HUES6 (cell line): ENCODE measurements at regions not wholly inside any gene's neighbourhood (a gene's known extent, or its start where the extent isn't known, plus 50 kb on each side); places are given as distances from the start of the nearest gene placed in this dataset.
"Not testable (repeated sequence)": the region's sequence is repeated elsewhere in the genome, so short reads cannot be mapped to it uniquely, and the experiment has no call there.

ENCODE experiments used
- H3K27ac ChIP-seq: 2 replicates; pipeline ENCODE4 v1.7.0; 2013; ENCODE audit warnings: low read depth, mild to moderate bottlenecking, low read length, inconsistent platforms
- H3K27me3 ChIP-seq: 2 replicates; pipeline ENCODE4 v1.6.1; 2013; ENCODE audit warnings: low read length; ENCODE audit not compliant: control insufficient read depth, insufficient read depth
- H3K36me3 ChIP-seq: 2 replicates; pipeline ENCODE4 v1.6.1; 2013; ENCODE audit warnings: low read length; ENCODE audit not compliant: control insufficient read depth, insufficient read depth
- H3K4me1 ChIP-seq: 2 replicates; pipeline ENCODE4 v1.6.1; 2013; ENCODE audit warnings: low read length; ENCODE audit not compliant: control insufficient read depth, insufficient read depth
- H3K4me3 ChIP-seq: 2 replicates; pipeline ENCODE4 v1.5.1; 2013; ENCODE audit warnings: low read depth, low read length
- H3K9ac ChIP-seq: one replicate; pipeline ENCODE4 v1.6.1; 2013; ENCODE audit warnings: mild to moderate bottlenecking, low read length
- H3K9me3 ChIP-seq: 2 replicates; pipeline ENCODE4 v1.6.1; 2013; ENCODE audit warnings: low read depth, low read length; ENCODE audit not compliant: control insufficient read depth, insufficient read depth

DNA sequence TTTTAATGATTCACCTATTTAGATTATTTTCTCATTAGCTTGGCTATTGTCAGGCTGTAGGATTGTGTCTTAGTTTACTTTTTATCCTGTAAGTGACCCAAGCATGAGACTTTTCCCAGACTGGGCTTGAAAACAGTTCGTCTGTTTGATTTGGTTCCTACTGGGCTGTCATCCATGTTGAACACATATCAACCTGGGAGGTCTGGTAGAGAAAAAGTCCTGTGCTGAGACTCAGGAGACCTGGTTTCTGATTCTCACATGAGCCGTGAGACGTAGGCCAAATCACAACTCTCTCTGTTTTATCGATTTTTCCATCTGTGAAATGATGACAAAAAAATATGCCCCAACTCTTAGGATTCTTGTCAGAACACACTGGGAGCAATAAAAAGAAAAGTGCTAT, 98.8 kb upstream of the GALNT15 start:
- no peaks in the 10 kb centered on the region for H3K36me3 ChIP-seq

DNA sequence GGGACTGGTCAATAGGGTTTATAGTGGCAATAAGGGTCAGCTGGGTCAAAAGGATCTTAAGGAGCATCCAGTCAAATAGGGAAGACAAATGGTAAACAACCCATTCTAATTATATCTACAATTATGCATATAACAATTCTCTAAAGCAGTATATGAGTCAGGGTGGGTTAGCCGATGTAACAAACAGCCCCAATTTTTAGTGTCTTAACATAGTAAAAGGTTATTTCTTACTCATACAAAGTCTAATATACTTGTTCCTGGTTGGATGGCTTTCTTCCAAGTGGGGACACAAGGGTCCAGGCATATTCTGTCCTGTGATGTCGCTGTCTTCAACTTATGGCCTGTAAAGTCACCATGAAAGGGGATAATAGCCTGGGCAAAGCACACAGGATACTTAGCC, 97.9 kb upstream of the GALNT15 start:
- Histone ChIP-seq H3K4me3 (no peak overlapping the region), H3K4me1 (no peaks in the 10 kb centered on the region), H3K27me3 (no peaks in the 10 kb centered on the region), H3K9ac (no peak overlapping the region), H3K36me3 (no peaks in the 10 kb centered on the region), H3K27ac (no peak overlapping the region), H3K9me3 (peaks cover 23% of the 10 kb centered on the region)

More for the DNA sequence above, 98.8 kb upstream of the GALNT15 start:
- Histone ChIP-seq H3K4me3 (no peak overlapping the region), H3K9me3 (peaks cover 16% of the 10 kb centered on the region), H3K27me3 (no peaks in the 10 kb centered on the region), H3K9ac (no peak overlapping the region), H3K27ac (no peak overlapping the region), H3K4me1 (no peaks in the 10 kb centered on the region)

DNA sequence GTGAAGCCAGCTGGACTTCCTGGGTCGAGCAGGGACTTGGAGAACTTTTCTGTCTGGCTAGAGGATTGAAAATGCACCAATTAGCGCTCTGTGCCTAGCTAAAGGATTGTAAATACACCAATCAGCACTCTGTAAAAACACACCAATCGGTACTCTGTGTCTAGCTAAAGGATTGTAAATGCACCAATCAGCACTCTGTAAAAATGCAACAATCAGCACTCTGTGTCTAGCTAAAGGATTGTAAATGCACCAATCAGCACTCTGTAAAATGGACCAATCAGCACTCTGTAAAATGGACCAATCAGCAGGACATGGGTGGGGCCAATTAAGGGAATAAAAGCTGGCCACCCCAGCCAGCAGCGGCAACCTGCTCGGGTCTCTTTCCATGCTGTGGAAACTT, 97.3 kb upstream of the GALNT15 start:
- H3K4me3 ChIP-seq, H3K4me1 ChIP-seq, H3K27me3 ChIP-seq, H3K27ac ChIP-seq, H3K36me3 ChIP-seq, H3K9ac ChIP-seq: not testable (repeated sequence)
- H3K9me3 ChIP-seq: peaks cover 29% of the 10 kb centered on the region

DNA sequence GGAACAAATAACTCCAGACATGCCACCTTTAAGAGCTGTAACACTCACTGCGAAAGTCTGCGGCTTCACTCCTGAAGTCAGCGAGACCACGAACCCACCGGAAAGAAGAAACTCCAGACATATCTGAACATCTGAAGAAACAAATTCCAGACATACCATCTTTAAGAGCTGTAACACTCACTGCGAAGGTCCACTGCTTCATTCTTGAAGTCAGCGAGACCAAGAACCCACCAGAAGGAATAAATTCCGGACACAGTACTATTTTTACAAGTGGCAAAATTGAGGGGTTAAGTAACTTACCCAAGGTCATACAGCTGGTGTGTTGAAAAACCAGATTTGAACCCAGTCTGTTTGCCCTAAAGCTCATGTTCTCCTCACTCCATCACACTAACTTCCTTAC, 96.8 kb upstream of the GALNT15 start:
- H3K4me1 ChIP-seq, H3K9ac ChIP-seq, H3K27ac ChIP-seq, H3K4me3 ChIP-seq, H3K27me3 ChIP-seq, H3K36me3 ChIP-seq: not testable (repeated sequence)
- H3K9me3 ChIP-seq: peaks cover 34% of the 10 kb centered on the region

DNA sequence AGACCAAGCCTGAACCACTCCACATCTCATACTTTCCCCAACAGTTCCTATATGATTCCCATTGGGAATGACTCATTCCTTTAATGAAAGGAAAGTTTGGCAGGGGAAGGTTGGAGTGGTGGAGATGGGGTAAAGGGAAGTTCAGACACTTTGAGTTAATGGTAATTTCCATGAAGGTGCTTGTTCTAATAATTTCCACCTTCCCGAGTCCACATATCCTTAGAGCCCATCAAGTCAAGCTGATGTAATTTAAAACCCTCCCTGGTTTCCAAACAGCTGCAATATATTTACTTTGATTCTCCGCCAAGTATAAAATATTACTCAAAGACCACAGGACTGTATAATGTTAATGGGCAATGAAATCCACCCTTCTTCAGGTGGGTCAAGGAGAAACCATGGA, 95.0 kb upstream of the GALNT15 start:
- H3K27ac ChIP-seq: no peak overlapping the region
- no peaks in the 10 kb centered on the region for H3K36me3 ChIP-seq
- H3K9ac ChIP-seq: no peak overlapping the region
- H3K4me3 ChIP-seq: no peak overlapping the region
- H3K9me3 ChIP-seq: peaks cover 46% of the 10 kb centered on the region
- no peaks in the 10 kb centered on the region for H3K27me3 ChIP-seq
- no peaks in the 10 kb centered on the region for H3K4me1 ChIP-seq

DNA sequence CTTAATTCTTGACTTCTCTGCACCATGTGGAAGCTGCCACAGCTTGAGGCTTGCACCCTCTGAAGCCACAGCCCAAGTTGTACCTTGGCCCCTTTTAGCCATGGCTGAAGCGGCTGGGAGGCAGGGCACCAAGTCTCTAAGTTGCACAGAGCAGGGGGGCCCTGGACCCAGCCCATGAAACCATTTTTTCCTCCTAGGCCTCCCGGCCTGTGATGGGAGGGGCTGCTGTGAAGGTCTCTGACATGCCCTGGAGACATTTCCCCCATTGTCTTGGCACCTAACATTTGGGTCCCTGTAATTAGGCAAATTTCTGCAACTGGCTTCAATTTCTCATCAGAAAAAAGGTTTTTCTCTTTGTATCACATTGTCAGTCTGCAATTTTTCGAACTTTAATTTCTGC, 92.8 kb upstream of the GALNT15 start:
- Histone ChIP-seq H3K4me3 (no peak overlapping the region), H3K27me3 (no peaks in the 10 kb centered on the region), H3K4me1 (no peaks in the 10 kb centered on the region), H3K9ac (no peak overlapping the region), H3K9me3 (peaks cover 42% of the 10 kb centered on the region), H3K27ac (no peak overlapping the region), H3K36me3 (no peaks in the 10 kb centered on the region)

DNA sequence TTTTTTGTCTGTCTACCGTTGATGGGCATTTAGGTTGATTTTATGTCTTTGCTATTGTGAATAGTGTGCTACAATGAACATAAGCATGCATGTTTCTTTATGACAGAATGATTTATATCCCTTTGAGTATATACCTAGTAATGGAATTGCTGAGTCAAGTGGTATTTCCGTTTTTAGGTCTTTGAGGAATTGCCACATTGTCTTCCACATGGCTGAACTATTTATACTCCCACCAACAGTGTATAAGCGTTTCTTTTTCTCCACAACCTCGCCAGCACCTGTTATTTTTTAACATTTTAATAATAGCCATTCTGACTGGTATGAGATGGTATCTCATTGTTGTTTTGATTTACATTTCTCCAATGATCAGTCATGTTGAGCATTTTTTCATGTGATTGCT, 89.6 kb upstream of the GALNT15 start:
- Histone ChIP-seq H3K36me3 (no peaks in the 10 kb centered on the region), H3K27ac (no peak overlapping the region), H3K27me3 (no peaks in the 10 kb centered on the region), H3K9ac (no peak overlapping the region), H3K9me3 (peaks cover 33% of the 10 kb centered on the region), H3K4me1 (no peaks in the 10 kb centered on the region), H3K4me3 (no peak overlapping the region)

DNA sequence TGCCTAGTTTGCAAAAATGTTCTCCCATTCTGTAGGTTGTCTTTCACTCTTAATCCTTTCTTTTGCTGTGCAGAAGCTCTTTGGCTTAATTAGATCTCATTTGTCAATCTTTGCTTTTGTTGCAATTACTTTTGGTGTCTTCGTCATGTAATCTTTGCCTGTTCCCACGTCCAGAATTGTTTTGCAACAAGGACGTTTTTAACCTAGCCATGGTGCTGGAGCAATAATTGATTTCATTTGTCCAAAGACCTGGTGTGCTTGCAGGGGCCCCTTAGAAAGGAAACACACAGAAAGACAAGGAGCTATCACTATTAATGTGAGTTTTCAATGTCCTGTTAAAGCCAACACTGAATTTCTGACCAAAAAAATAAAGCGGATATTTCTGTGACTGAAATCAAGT, 89.1 kb upstream of the GALNT15 start:
- no peaks in the 10 kb centered on the region for H3K36me3 ChIP-seq
- H3K27me3 ChIP-seq: no peaks in the 10 kb centered on the region; the same call in 1 of the 2 replicates
- H3K9ac ChIP-seq: no peak overlapping the region
- no peak overlapping the region for H3K27ac ChIP-seq
- no peaks in the 10 kb centered on the region for H3K4me1 ChIP-seq
- peaks cover 33% of the 10 kb centered on the region for H3K9me3 ChIP-seq
- no peak overlapping the region for H3K4me3 ChIP-seq

DNA sequence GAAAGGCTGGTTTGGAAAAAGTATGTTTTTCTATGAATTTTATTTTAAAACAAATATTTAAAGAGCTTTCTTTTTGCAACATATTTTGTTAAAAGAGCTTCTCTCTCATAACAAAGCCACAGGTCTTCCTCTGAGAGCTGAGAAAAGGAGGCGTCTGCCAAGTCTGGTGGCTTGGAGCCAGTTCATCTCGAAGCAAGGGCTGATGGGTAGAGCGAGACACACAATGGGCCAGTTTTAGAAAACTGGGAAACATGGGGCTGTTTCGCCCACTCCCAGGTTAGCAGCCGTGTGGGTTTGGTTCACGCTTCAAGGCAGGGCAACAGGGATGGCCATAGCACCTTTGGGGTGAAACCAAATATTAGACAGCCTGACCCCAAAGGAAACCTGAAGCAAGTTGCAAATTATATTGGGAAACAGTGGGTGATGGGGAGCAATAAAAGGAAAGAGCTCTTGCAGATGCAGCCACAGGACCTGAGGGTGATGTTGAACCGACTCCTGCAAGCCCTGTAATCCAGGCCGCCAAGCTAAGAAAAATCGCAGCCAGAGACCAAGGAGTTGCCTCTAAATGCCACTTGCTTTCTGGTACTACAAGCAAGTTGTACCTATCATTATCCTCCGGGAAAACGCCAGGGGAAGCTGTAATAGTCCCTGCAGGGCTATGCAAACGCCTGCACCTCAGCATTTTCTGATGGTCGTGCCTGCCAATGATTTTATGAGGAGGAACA, 88.4 kb upstream of the GALNT15 start:
- Histone ChIP-seq H3K4me3 (no peak overlapping the region), H3K27me3 (no peaks in the 10 kb centered on the region; the same call in 1 of the 2 replicates), H3K4me1 (no peaks in the 10 kb centered on the region), H3K9ac (no peak overlapping the region), H3K27ac (no peak overlapping the region), H3K36me3 (no peaks in the 10 kb centered on the region), H3K9me3 (peaks cover 28% of the 10 kb centered on the region)

DNA sequence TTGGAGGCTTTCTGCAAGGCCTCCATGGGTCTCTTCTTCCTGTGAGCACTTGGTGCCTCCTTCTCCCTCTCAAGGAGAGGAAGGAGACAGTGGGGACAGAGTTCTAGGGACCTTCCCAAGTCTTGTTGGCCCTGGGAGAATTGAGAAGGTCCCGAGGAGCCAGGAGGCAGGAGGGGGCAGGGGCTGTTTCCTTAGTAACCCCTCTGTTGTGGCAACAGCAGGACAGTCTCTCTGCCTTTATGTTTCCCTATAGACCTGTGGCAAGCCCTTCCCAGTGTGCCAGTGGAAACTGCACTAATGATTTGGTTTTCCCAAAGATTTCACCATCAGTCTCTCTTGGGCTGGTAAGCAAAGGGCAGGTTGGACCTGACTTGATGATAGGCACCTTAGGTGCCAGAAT, 87.8 kb upstream of the GALNT15 start:
- no peaks in the 10 kb centered on the region for H3K4me1 ChIP-seq
- H3K9ac ChIP-seq: no peak overlapping the region
- no peaks in the 10 kb centered on the region; the same call in 1 of the 2 replicates for H3K27me3 ChIP-seq
- peaks cover 22% of the 10 kb centered on the region for H3K9me3 ChIP-seq
- no peak overlapping the region for H3K4me3 ChIP-seq
- no peaks in the 10 kb centered on the region for H3K36me3 ChIP-seq
- H3K27ac ChIP-seq: no peak overlapping the region

DNA sequence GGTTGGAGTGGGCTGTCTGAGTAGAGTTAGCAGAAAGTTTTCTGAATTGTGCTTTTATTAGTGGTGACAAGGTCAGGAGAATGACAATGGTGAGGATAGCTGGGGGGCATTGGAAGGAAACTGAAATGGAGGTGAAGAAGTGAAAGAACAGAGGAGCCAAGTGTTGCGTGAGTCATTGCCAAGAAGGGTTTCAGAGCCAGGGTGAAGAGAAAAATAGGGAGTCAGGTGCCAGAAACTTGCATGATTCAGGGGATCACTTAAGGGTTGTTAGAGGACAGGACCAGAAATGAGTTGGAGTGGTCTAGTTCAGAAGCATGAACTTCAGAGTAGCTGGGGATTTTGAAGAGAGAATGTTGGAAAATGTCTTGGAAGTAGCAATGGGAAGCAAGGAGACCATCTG, 86.0 kb upstream of the GALNT15 start:
- H3K36me3 ChIP-seq: no peaks in the 10 kb centered on the region
- H3K4me3 ChIP-seq: no peak overlapping the region
- H3K4me1 ChIP-seq: no peaks in the 10 kb centered on the region
- no peak overlapping the region for H3K9ac ChIP-seq
- H3K27ac ChIP-seq: no peak overlapping the region
- H3K27me3 ChIP-seq: no peaks in the 10 kb centered on the region; the same call in 1 of the 2 replicates
- 0 out of 2 replicates have a peak, but pooled peaks cover 7% of the 10 kb centered on the region for H3K9me3 ChIP-seq
